SK-MEL-5 (cell line): ENCODE measurements at regions not wholly inside any gene's neighbourhood (a gene's known extent, or its start where the extent isn't known, plus 50 kb on each side); places are given as distances from the start of the nearest gene placed in this dataset.

ENCODE experiments used
- DNase-seq: peaks from one replicate; pipeline ENCODE4 v3.0.0-alpha.2; 2016; ENCODE audit warnings: low read depth, low spot score
- in situ Hi-C: cut with HindIII; loops from 2 replicates; pipeline ENCODE4 v1.10.0; 2016; ENCODE audit warnings: low sequenced_read_pairs, high pct_unique_total_duplicates, low pct_unique_long_range_greater_than_20kb

DNA sequence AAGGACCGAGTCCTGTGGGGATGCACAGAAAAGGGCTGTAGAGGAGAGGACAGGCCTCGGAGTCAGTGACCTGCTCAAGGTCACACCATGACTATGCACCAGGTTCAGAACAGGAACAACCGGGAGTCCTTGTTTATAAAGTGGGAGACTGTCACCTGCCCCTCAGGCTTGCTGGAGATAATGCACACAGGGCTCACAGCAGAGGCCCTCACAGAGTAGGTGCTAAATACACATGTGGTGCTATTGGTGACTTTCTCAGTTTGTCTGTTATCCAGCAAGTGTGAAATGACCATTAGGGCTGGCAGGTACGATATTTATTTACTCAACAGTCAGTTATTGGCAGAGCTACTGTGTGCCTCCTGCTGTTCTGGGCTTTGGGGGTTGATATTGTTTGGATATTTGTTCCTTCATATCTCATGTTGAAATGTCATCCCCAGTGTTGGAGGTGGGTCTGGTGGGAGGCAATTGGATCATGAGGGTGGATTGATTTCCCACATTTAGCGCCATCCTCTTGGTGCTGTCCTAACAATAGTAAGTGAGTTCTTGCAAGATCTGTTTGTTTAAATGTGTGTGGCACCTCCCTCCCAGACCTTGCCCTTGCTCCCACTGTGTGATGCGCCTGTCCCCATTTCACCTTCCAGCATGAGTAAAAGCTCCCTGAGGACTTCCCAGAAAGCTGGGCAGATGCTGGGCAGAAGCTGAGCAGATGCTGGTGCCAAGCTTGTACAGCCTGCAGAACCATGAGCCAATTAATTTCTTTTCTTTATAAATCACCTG, 162.1 kb upstream of the MPHOSPH6 start:
- in situ Hi-C loops: no loop called here
- no peak for DNase-seq

DNA sequence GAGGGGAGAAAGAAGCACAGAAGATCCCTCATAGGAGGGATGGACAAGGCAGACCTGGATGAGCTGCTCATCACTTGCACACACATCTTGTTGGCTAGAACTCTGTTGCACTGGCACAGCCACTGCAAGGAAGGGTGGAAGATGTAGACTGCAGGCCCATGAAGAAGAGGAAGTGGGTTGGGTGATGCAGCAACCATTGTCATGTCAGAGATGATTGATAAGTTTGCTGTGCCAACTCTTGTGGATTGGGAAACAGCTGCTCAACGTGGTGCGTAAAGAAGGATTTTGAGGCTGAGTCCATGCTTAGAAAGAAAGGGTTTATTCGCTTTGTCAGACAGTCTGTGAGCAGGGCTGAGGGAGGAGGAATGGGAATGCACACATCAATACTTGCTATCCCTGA, 161.4 kb upstream of the MPHOSPH6 start:
- in situ Hi-C loops: no loop called here
- no peak for DNase-seq

DNA sequence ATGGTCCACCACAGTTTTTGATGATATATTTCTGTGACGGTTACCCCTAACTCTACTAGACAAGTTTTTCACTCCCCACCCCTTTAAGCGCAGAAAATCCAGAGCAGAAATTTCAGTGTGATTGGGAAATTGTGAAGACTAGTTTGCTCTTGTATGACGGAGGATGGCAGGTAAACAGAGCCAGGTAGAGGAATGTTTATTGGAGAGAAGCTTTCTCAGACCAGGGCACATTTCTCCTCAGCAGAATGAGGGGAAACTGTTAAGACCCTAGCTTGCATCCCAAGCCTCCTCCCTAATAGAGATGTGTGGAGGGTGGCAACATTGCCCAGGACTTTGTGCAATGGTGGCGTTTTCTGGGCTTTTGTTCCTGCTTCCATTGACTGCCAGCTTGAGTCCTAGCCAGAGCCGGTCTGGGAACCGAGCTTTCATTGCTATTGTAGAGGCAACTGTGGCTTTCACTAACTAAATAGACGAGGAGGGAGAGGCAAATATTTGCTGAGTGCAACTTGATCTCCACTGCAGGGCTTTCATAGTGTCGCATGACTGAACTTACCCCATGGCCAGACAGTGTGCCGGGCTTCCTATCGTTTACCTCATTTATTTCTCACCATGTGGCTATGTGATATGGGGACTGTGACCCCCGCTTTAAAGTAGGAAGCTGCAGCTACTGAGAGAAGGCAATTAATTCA, 159.6 kb upstream of the MPHOSPH6 start:
- in situ Hi-C loops: no loop called here

DNA sequence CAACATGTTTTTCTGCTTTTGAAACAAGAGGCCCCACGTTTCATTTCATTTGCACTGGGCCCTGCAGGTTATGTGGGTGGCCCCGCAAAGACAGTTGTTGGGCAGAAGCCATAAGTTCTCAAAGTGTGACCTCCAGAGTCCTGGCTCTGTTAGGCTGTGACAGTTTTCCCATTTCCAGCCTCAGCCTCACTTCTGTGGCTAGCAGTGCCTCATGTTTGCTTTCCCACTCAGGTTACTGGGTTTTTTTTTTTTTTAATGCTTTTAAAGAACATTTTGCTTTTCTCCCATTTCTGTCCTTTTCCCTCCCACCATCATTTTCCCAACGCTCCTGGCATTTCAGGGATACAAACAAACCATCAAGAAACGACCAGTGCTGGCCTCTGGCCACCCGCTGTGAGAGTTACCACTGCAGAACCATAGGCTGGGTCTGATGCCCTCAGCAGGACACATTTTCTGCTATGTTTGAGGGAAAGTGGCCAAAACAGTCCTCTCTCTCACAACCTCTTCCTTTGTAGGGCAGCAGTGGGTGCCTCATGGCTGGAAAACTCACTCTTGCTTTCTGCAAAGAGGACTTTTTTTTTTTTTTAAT, 159.0 kb upstream of the MPHOSPH6 start:
- DNase-seq: no peak
- in situ Hi-C loops: no loop called here

More for the DNA sequence above, 159.6 kb upstream of the MPHOSPH6 start:
- DNase-seq: no peak

DNA sequence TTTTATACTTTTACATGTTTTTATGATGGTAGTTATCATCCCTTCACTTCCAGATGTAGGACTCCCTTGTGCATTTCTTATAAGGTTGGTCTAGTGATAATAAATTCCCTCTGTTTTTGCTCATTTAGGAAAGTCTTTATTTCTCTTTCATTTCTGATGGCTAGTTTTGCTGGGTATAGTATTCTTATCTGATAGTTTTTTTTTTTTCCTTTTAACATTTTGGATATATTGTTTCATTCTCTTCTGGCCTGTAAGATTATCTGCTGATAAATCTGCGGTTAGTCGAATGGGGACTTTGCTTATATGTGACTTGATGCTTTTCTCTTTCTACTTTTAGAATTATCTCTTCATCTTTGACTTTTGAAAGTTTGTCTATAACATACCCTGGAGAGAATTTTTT, 153.1 kb upstream of the MPHOSPH6 start:
- no peak for DNase-seq
- in situ Hi-C loops: no loop called here

DNA sequence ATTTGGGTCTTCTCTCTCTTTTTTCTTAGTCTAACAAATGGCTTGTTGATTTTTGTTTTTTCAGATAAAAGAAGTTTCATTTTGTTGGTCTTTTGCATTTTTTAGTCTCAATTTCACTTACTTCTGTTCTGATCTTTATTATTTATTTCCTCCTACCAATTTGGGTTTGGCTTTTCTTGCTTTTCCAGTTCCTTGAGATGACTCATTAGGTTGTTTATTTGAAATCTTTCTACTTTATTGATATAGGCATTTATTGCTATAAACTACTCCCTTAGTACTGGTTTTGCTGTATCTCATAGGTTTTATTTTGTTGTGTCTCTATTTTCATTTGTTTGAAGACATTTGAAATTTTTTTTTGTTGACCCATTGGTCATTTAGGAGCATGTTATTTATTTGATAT, 152.2 kb upstream of the MPHOSPH6 start:
- in situ Hi-C loops: no loop called here
- no peak for DNase-seq

DNA sequence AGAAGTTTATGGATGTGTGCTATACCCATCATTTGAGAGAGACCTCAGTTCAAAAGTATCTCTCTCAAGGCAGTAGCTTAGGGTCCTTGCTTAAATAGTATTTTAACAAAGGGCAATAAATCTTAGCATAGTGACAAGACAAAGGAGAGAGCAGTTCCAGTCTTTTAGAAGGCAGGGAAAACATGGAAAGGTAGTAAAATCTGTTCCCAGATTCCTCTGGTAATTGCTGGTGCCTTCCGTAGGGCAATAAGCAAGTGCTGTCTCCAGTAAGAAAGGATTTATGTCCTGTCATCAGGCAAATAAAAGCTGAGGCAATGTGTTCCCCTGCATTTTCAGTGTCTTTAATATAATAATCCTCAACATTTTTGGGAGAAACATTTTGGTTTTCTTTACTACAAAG, 149.0 kb upstream of the MPHOSPH6 start:
- no peak for DNase-seq
- in situ Hi-C loops: no loop called here

DNA sequence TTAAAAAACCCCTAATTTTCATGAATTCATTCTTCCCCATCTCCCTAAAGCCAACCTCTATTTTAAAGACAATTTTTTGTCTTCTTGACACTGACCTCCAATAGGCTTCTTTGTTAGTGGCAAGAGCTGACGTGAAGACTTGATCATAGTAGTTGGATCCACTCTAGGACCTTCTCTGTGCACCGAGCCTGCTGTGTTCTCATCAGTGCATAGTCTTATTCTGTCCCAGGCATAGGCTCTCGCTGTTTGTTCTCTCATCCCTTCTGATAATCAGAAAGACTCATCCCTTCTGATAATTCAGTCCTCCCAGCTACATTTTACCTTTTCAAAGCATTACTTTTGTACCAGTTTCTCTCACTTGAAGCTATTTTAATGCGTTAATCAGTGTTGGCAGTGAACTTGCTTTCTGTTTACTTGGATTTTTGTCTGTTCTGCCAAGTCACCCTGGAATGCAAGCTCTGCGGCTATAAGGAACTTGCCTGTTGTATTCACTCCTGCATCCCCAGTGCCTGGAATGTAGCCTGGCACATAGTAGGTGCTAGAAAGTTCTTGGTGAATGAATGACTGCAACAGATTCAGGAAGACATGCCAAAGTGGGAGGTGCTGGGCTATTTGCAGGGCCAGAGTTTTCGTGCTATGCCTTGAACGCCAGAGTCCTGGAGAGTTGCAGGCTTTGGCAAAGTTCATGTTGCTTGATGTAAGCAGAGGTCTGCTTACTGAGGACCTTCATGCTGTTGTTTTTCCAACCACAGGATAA, 147.6 kb upstream of the MPHOSPH6 start:
- in situ Hi-C loops: no loop called here
- no peak for DNase-seq

DNA sequence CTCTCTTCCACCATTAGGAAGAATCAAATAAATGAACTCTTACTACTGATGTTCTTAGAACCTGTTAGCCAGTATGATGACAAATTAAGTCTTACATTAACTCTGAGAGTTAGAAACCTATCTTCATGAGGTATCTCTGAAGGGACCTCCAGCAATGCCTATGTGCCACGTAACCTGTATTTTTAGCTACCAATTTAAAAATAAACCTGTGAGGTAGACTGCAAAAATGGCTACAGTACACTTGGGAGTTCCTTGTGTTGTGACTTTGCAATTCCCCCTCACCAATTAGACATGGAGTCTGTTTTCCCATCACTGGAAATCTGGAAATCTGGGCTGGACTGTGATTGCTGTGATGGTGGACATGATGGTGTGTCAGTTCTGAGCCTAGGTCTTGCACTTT, 143.7 kb upstream of the MPHOSPH6 start:
- in situ Hi-C loops: no loop called here
- no peak for DNase-seq

DNA sequence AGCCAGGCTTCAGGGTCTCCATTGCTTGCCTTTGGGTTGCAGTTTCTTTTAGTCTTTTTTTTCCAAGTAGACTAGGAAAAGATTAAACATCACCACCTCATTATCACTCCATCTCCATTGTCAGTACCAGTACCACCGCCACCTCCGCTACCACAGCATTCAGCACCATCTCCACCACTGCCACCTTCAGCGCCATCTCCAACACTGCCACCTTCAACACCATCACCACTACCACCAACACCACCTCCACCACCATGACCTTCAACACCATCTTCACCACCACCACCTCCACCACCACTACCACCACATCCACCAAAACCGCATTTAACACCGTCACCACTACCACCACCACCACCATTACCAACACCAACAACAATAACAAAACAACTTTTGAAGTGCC, 141.5 kb upstream of the MPHOSPH6 start:
- DNase-seq: no peak
- in situ Hi-C loops: no loop called here

DNA sequence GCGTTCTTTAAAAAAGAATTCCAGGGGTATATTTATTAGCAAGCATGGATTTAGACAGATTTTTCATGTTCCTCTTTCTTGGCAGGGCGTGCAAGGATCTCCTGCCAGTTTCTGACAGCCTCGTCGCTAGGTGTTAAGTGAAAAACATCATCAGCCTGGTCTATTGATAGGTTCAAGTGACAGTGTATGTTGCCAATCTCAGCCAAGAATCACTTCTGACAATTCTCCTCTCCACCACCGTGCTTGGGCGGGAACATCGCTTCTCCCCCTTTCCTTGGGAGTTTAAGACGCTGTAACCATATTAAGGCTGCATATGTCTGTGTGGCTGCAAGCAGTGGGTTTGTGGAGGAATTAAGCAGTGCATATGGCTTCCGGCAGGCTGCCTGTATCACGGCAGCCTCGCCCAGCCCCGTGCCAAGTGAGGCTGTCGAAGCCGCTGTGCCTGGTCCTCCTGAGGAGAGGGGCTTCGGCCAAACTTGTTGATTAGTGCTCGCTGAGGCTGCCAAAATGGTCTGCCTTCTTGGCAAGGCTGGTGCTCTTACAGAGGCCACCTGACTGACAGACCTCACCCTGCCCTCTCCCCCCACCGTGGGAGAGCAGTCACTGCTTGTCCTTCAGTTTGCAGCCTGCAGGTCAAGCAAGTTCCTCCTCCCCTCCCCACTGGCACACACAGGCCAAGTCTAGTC, 132.2 kb upstream of the MPHOSPH6 start:
- DNase-seq: no peak
- in situ Hi-C loops: no loop called here

DNA sequence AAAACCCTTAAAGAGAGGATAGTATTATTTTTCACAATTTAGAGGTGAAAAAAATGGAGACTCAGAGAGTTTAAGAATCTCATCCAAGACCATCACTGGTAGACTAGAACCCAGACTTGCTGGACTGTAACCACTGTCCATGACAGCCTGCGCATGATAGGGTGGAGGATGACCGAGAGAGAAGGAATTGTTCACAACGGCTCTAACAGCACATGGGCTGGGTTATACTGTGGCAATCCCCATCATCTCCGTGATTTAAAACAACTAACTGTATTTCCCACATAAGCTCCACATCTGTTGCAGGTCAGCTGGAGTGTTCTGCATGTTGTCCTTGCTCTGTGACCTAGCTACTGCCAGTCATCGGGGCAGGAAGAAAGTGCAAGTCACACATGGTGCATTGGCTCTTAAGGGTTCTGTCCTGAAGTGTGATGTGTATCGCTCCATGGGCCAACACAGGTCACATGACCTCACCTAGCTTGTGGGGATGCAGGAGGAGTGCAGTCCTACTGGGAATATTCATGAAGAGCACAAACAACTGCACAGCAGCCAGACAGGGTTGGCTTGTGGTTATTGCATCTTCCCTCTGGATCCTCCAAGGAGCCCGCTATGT, 131.2 kb upstream of the MPHOSPH6 start:
- no peak for DNase-seq
- in situ Hi-C loops: no loop called here

DNA sequence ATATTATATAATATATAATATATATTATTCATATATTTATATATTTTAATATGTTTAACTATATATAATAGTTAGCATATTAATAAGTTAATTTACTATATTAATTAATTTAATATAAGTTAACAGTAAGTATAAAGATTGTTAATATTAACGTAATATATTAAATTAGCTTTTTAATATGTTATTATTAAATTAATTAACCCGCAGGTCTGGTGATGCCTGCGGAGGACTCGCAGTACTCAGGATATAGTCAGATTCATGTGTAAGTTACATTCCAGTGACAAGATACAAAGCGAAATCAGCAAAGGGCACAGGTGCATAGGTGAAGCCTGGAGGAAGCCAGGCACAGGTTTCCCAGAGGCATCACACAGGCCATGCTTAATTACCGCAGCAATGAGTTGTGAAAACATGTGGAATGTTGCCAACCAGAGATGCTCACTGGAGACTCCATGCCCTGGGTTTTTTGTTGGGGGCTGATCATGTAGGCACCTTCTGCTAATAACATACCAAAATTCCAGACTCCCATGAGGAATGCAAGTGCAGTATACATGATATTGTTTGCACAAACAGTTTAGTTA, 130.4 kb upstream of the MPHOSPH6 start:
- no peak for DNase-seq
- in situ Hi-C loops: no loop called here

DNA sequence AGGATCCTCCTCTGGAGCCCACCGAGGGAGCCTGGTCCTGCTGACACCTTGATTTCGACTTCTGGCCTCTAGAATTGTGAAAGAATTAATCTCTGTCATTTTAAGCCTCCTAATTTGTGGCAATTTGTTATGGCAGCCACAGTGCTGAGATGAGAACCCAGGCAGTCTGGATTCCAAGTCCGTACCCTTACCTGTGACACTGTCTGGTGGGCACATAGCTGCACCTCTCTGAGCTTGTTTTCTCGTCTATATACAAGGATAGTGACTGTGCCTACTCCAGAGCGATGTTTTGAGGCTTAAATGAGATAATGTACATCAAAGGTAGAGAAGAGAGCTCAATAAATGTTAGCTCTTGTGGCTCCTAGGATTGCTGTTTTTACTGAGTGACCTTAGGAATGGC, 128.4 kb upstream of the MPHOSPH6 start:
- in situ Hi-C loops: no loop called here

DNA sequence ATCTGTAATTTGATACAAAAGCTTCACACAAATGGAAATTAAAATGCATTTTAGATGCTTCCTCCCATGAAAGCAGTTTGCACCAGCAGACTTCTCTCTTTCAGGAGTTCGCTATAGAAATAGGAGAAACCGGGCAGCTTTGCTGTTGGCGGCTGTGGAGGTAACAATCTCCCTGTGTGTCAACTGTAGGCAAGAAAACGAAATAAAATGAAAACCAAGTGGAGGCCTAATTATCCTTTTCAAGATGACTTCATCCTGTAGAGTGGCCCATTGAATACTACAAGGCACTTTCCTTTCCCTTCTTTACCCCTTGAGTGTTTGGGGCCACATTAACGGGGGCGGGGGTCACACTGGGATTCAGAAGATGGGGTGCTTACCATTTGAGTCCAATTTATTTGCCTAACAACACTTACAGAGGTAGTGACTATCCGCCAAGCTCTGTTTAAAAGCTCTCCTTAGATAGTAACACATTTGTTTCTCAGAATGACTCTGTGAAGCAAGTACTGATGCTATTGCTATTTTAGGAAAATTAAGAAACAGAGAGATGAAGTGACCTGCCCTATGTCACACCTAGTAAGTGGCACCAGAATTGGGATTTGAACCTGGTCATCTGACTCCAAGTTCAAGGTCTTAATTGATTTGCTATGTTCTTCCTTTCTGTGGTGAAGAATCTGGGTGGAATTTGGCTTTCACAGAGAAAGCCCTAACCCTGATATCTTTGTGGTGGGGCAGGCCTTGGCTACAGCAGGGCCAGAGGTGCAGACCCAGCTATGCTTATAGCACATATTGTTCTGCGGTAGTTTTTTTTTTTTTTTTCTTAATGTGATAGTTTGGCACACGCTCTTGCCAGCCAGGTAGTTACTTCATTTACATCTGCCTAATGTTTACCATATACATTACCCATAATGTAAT, 125.5 kb upstream of the MPHOSPH6 start:
- in situ Hi-C loops: no loop called here
- DNase-seq: no peak

More for the DNA sequence above, 128.4 kb upstream of the MPHOSPH6 start:
- no peak for DNase-seq

DNA sequence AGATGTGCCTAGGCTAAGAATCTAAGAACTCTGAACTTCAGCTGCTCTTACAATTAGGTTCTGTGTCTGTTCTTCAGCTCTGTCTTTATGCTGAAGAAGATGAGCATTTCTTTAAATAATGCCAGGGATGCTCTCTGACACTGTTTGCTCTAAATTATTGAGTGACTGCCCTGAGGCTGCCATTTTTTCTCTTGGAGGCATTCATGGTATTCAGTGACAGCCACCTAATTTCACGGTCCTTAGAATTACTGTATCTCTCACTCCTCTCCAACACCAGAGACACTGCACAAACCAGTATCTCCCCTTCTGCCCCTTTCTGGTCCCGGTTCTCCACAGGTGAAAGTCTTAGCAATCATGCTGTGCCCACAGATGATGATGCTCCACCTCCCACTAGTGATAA, 123.6 kb upstream of the MPHOSPH6 start:
- in situ Hi-C loops: no loop called here

More for the DNA sequence above, 123.6 kb upstream of the MPHOSPH6 start:
- no peak for DNase-seq
